Activated CD4-positive, CD25-positive, alpha-beta regulatory T cell treated with anti-CD3 and anti-CD28 coated beads, Interleukin-2, amount 50 U/mL, for 72 hours (primary cell): ENCODE measurements at regions not wholly inside any gene's neighbourhood (a gene's known extent, or its start where the extent isn't known, plus 50 kb on each side); places are given as distances from the start of the nearest gene placed in this dataset.
"Not testable (repeated sequence)": the region's sequence is repeated elsewhere in the genome, so short reads cannot be mapped to it uniquely, and the experiment has no call there.

Source experiments
- DNase-seq: peaks from one replicate; pipeline ENCODE4 v3.0.0; 2021

DNA sequence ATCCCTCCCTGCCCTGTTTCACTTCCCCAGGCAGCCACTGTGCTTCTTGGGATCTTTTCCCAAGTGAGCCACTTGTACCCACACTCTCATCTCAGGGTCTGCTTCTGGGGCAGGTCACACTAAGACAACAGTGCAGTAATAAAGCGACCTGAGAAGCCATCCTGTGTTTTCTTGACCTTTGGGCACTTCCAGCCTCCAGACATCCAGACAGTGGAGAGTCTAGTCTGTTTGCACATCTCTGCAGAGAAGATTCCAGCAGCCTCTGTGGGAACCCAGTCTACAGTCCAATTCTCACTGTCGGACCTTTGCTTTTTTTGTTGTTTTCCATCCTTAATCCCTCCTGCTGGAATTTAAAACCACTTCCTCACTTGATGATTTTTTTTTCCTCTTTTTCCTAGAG, 50.3 kb upstream of the ATP6AP2 start:
- no peak for DNase-seq

DNA sequence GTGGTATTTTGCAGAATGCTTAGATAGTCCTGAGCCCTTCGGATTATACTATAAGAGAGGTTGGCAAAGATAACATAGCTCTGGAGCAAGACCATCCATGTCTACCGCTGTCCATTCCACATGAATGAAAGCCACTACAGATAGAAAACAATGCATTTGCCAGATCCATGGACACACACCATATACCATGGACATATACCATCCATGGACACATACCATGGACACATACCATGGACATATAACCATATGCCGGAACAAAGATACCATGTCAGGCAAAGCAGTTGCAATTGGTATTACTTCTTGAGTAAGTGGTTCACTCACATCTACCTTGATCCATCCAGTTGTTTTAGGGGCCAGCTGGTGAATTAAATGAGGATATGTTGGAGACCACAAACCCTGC, 53.2 kb upstream of the ATP6AP2 start:
- no peak for DNase-seq

DNA sequence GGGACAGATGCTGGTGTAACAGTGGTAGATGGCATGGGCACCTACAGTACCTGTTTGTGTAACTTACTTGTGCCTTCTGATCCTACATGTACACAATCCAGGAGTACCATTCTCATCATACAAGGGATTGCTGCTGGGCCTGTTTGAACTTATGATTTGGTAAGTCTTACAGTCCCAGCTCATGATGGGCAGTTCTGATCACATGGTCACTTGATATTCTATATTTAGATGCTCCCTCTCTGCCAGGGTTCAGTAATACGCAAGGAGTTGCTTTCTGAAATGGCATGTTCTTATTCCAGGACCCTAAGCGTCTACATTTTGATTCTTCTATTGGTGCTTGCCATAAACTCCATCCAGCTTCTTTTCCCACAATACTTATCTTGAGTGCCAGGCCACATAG, 54.4 kb upstream of the ATP6AP2 start:
- no peak for DNase-seq

DNA sequence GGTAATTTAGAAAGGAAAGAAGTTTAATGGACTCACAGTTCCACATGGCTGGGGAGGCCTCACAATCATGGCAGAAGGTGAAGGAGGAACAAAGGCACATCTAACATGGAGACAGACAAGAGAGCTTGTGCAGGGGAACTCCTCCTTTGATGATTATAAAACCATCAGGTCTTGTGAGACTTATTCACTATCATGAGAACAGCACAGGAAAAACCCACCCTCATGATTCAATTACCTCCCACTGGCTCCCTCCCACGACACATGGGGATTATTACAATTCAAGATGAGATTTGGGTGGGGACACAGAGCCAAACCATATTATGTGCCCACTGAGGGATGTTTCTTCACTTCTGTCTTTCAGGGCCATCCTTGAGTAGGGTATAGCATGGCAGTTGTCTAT, 54.9 kb upstream of the ATP6AP2 start:
- DNase-seq: not testable (repeated sequence)

DNA sequence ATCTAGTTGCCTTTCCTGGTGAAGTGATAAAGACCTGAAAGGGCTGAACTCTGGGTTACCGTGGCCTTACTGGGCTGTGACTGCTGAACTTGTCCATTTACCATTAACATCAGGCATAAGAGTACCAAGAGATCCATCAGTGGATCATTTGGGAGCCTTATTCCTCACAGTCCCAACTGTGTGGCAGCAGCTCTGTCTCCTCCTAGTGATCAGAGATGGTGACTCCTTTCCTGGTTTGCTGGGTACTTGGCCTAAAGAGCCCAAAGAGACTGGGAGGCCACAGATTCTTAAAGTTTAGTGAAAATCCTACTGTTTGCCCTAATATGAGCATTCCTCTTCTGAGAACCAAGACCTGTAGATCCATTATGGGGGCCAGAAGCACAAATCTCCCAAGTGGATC, 56.3 kb upstream of the ATP6AP2 start:
- DNase-seq: no peak

DNA sequence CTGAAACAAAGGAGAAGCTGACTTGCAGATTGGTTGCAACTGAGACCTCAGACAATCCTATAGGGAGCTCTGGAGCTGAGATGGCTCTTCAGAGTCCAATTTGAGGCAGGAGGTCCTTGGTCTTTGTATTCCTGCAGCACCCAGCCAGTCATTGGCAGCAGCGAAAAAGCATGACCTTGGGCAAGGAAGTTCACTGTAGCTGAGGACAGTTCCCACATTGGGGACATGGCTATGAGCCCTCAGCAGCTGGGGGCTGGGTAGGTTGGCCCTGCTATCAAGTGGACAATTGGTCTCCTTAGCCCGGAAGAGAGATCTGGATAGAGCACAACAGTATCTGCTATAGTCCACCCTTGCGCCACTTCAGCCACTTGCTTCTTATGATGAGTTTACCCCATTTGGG, 56.9 kb upstream of the ATP6AP2 start:
- no peak for DNase-seq

DNA sequence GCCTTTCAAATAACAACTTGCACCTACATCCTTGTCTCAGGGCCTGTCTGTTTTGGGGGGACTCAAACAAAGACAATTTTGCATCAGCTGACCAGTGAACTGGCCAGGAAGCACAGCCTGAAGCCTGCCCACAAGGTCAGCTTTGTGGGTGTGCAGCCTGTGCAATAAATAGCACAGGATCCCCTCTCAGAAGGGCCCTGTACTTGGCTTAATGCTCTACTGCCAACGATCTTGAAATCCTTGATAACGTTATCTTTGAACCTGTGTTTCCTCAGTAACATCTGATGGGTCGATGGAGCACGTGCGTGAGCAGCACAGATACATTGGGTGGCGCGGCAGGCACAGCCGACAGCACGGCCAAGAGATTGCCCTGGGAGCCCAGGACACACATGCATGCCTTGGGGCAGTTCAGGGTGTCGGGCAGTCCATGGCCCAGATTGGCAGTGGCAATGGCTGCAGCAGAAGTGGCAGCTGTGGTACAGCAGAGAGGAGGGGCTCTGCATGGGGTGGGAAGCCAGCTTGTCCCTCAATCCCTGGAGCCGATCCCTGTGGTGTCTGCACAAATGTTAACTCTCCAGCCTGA, 58.8 kb upstream of the ATP6AP2 start:
- DNase-seq: no peak

DNA sequence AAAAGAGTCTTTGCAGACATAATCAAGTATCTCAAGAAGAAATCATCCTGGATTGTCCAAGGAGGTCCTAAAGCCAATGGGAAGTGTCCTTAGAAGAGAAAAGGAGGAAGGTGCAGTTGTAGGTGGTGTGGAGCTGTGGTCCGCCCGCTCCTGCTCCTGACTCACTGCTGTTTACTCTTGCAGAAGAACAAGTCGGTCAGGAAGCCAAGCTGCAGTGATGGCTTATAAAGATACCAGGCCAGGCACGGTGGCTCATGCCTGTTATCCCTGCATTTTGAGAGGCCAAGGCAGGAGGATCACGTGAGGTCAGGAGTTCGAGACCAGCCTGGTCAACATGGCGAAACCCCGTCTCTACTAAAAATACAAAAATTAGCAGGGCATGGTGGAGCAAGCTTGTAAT, 66.4 kb upstream of the ATP6AP2 start:
- DNase-seq: no peak

DNA sequence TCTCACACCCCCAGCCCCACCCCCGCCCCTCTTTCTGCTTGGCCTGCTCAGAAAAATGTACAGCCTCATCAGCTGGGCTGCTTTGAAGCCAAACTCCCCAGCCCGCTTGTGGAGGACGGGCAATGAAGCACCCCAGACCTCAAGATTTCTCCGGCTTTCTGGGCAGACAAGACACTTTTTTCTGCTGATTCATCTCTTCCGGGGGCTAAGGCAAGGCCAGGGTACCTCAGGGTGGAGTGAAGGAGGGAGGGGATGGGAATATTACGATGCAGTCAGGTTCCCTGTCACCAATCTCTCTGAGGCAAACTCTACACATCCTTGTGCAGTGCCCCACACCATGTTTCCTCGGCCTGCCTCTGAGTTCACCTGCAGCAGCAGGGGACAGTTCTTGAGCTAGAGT, 66.9 kb upstream of the ATP6AP2 start:
- no peak for DNase-seq

DNA sequence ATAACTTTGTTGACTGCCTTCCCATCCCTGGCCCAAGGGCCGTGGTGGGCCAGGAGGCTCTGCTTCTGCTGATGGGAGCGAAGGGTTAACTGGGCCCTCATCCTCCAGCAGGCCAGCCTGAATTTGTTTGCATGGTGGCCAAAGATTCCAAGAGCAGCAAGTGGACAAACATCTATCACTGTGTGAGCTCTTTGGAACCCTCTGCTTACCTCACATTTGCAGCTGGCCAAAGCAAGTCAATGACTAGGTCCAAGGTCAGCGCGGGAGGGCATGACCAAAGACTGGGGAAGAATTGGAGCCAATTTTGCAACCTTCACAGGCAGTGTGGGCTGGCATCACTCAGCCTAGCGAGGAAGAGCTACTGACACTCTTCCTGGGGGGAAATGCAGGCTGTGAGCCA, 67.8 kb upstream of the ATP6AP2 start:
- DNase-seq: no peak

DNA sequence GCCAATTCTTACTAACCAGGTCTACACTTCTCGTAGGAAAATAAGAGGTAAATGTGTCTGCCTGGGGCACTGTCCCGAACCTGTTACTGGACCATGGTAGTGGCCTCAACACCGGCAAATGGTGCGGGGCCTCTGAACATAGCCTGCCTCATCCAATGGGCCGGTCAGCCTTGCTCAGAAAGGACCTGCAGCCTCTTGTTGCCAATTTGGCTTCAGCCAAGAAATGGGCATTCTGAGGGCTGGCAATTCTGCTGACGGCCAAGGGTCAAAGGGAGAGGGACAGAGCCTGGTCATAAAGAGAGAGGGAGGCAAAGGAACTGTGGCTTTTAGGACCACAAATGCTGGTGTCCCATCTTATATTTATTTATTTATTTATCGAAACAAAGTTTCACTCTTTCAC, 69.5 kb upstream of the ATP6AP2 start:
- DNase-seq: no peak

DNA sequence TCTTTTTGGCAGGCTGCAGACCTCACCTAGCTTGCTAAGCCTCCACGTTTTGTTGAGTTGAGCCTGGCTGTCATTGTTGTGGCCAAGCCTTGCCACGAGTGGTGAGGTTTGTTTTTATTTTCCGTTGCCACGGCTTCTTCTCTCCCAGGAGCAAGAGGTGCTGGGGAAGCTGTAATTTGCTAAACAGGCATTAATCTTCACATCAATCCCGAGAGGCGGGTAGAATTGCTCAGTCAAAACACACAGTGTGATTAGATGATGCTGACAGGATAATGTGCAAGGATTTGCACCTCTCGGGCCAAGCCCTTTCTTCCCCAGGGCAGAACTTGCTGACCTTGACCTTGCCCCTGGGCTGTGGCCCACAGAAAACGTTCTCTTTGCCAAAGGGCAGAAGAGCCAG, 72.2 kb upstream of the ATP6AP2 start:
- no peak for DNase-seq

DNA sequence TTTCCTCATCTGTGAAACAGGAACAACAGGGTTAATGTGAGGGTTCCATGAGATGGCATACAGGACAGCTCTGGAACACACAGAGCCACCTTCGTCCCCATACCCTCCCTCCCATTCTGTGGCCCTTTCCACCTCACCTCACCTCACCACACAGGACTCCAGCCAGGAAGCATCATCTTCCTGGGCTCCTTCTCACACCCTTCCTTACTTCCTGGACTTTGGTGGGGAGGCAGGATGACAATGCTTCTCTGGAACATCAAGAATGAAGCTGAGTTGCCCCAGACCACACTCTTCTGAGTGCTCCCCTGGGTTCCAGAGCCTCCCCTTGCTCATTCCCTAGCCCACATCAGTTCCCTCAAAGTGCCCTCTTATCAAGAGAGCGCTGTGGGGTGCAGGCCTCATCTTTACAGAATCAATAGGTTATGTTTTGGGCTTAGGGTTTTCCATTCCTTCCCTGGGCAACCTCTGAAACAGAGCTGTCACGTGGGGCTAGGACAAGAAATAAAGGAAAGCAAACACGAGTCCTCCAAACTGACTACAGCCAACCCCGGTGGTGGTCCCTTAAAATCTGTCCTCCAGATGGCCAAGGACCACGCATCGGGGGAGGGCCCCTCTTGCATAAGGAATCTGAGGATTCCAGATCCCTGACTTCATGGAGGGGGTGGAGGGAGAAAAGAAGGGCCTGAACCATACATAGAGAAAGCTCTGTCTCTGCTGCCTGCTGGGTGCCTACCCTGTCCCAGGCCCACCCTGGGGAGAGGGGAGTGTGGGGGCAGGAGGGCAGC, 74.4 kb upstream of the ATP6AP2 start:
- no peak for DNase-seq

DNA sequence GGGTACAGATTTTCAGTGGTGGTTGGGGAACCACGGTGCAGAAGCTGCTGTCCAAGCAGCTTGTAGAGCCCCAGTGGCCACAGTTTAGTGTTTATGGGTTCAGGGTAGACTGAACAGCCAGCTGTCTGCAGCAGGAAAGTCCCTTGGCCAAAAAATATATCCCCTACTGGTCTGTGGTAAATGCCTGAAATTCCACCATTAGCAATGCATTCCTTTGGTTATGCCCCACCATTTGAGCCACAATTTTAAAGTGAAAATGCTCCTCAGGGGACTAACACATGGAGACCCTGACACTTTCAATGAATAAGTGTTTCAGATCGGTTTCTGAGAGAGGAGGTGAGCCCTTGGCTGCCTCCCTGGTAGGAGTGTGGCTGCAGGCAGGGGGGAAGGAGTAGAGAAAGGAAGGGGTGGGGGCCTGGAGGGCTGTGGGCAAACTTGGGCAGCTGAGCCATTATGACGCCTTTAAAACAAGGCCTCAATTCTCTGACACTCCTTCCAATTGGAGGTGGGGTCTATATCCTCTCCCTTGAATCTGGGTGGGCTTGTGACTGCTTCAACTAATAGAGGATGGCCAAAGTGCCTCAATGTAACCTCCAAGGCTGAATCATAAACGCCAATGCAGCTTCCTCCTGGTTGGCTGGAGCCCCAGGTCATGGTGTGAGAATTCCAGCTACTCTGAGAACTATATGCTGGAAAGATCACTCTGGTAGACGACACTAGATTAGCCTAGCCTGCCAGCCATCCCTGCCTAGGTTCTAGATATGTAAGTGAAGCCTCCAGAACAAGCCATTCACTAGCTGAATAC, 75.8 kb upstream of the ATP6AP2 start:
- no peak for DNase-seq

DNA sequence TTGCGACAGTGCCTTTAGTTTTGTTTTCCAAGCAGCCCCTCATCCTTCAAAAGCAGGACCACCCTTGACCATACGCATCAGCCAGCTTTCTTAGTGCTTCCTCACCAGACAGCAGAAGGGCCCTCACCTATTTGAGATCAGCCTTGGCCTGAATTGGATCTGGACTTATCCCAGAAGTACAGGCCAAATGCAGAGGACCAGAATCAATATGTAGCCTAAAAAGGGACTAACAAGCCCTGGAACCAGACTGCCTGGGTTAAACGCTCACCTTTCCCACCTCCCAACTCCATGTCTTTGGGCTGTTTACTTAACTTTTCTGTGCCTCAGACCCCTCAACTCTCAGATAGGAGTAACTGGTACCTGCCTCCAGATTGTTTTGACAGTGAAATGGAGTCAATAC, 77.7 kb upstream of the ATP6AP2 start:
- no peak for DNase-seq

DNA sequence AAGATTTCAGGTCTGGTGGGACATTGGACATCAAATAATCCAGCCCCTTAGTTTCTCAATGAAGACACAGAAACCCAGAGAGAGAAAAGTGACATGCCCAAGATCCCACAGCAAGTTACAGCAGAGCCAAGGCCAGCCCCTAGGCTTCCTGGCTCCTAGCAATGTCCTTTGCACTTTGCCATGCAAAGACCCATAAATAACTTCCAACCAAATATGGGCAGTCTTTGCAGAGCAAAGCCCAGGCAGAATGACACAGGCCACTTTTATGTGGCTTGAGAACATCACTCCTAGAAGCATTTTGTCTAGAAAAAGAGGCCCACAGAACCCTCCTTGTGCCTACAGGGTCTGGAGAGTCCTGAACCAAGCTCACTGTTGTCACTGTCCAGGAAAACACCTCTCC, 78.1 kb upstream of the ATP6AP2 start:
- DNase-seq: no peak

DNA sequence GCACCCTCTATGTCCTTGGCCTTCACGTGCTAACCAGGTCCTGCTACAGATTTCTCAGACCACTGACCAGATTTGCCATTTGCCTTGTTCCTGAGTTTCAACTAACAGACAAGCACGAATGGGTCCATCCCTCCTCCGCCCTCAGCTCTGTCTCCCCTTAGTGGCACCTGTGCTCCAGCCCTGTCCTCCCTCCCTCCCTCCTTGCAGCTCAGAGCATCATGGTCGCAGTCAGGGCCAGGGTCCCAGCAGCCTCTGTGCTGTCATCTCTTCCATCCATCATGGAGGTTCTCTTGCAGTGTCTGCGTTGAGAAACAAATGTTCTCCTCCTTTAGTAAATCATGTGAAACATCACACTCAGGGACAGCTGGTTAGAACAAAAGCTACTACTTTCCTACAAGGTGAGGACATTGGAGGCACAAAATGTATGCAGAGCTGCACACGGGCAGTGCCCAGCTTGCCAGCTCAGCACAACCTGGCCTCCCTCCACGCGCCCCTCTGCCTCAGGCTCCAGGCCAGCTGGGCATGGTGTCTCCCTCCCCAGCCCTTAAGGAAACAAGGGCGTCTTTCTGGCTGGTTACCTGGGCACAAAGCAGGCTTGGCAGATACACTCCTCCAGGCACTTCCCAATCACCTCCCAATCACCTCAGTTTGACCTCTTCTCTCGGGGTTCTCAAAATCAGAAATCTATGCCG, 79.5 kb upstream of the ATP6AP2 start:
- DNase-seq: no peak

DNA sequence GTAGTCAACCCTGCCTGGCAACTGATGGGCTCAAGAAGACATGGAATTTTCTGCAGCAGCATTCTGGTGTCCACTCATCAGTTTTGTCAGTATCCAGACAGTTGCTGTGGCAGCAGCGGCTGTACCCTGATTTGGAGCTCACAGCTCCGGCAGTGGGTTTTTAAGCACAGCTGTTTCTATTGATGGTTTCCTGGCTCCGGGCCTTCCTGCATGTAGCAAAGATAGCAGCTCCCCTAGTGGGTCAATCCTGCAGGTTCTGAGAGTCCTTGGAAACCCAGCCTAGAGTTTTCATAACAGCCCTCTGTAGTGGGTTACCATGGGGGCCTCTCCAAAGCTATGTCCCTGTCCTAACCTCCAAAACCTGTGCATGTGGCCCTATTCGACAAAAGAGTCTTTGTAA, 84.0 kb upstream of the ATP6AP2 start:
- DNase-seq: no peak

DNA sequence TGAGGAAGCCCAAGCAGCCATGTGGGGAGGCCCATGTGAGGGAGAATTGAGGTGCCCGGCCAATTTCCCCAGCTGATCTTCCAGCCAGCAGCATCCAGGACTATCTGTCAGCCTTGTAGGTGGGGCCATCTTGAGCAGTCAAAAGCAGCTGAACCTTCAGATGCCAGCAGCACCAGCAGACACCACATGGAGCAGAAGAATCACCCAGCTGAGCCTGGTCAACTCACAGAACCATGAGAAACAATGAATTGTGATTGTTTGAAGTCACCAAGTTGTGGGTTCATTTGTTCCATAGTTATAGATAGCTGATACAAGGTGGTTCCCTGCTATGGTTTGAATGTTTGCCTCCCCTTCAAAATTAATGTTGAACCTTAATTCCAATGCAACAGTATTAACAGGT, 85.1 kb upstream of the ATP6AP2 start:
- DNase-seq: no peak

DNA sequence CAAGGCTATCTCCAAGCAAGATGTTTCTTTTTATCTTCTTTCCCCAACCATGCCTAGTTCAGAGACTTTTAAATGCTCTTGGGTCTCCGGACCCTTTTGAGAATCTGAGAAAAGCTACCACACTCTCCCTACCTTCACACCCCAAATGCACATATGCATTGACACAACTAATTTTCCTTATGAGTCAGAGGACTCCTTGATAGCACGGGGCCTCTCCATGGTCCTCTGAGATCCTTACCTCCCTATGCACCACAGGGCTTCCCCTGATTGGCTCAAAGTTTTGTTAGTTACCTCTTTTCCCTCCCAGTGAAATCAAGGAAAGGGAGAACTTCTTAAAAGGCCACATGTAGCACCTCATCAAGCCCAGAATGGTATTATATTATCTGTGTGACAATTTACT, 86.8 kb upstream of the ATP6AP2 start:
- no peak for DNase-seq

DNA sequence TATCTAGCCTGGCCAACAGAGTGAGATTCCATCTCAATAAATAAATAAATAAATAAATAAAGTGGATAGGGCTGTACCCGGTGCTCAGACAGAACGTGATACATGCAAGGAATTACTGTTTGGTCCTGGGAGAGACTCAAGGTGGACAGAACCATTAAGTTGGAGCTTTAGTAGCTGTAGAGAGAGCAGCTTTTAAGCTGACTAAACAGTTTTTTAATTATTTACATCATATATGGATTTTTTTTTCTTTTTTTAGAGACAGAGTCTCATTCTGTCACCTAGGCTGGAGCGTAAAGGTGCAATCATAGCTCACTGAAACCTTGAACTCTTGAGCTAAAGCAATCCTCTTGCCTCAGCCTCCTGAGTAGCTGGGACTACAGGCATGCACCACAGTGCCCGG, 92.5 kb upstream of the ATP6AP2 start:
- DNase-seq: no peak

DNA sequence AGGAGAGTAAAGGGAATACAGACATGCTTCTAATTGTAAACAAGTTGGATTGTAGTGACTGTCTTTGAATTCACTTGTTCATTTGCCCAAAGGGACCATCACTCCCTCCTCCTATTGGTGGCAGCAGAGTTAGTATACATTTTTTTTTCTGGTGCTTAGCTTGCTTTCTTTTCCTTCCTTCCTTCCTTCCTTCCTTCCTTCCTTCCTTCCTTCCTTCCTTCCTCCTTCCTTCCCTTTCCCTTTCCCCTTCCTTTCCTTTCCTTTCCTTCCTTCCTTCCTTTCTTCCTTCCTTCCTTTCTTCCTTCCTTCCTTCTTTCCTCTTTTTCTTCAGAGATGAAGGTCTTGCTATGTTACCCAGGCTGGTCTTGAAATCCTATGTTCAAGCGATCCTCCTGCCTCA, 94.8 kb upstream of the ATP6AP2 start:
- DNase-seq: no peak

DNA sequence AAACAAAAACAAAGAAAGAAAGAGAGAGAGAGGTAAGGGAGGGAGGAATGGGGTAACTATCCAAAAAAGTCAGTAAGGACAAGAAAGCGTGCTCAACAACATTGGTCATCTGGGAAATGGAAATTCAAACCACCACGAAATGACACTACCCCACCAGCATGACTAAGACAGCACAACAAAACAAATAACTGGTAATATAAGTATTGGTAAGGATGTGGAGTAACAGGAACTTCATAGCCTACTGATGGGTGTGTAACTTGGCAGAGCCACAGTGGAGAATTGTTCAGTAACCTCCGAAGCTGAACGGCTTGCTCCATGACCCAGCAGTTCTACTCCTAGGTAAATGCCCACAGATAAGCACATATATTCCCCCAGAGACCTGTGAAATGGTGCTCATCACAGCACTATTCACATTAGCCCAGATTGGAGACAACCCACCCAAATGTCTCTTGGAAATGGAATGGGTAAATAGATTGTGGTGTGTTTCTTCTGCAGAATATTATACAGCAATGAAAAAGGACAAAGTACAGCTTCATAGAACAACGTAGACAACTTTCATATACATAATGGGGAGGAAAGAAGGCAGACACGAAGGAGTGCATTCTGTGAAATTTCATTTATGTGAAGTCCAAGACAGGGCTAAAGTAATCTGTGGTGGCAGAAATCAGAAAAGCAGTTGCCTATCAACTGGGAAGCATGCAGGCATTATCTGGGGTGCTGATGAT, 95.5 kb upstream of the ATP6AP2 start:
- no peak for DNase-seq
